DND-41 (cell line): ENCODE measurements at regions not wholly inside any gene's neighbourhood (a gene's known extent, or its start where the extent isn't known, plus 50 kb on each side); places are given as distances from the start of the nearest gene placed in this dataset.

Experiments used
- ATAC-seq: fragments of 200-7000 bp; cut with Tn5 transposase; 3 replicates; pipeline ENCODE4 v1.9.1; 2021; ENCODE audit warnings: low read depth; ENCODE audit not compliant: insufficient read depth
- DNase-seq: peaks from one replicate; pipeline ENCODE4 v3.0.0-alpha.2; 2020
- H2AFZ ChIP-seq: 2 replicates; pipeline ENCODE4 v1.6.0; 2012; ENCODE audit warnings: low read depth, low read length
- H3K27ac ChIP-seq: 2 replicates; pipeline ENCODE4 v1.5.1; 2012; ENCODE audit warnings: low read length, inconsistent platforms
- H3K27me3 ChIP-seq: fragments of 200-600 bp; sonication (generic); 2 replicates; pipeline ENCODE4 v1.6.0; 2012; ENCODE audit warnings: low read length, mild to moderate bottlenecking, inconsistent platforms; ENCODE audit not compliant: insufficient read depth, poor library complexity
- H3K36me3 ChIP-seq: 2 replicates; pipeline ENCODE4 v1.5.1; 2012; ENCODE audit warnings: low read length, inconsistent platforms; ENCODE audit not compliant: insufficient read depth
- H3K4me1 ChIP-seq: 2 replicates; pipeline ENCODE4 v1.5.1; 2012; ENCODE audit warnings: mild to moderate bottlenecking, low read length; ENCODE audit not compliant: insufficient read depth
- H3K4me2 ChIP-seq: 2 replicates; pipeline ENCODE4 v1.6.0; 2012; ENCODE audit warnings: mild to moderate bottlenecking, moderate library complexity, low read length, inconsistent platforms; ENCODE audit not compliant: insufficient read depth
- H3K4me3 ChIP-seq, 2 experiments: fragments of 200-600 bp in 1 of 2; shearing (Covaris generic) in 1 of 2; 2 replicates each; pipeline ENCODE4 v1.5.1; 2012 to 2016; ENCODE audit warnings: inconsistent platforms in 2 of 2, low read length in 2 of 2, mild to moderate bottlenecking in 2 of 2, low read depth in 1 of 2, moderate library complexity in 1 of 2
- H3K79me2 ChIP-seq: 2 replicates; pipeline ENCODE4 v1.6.0; 2012; ENCODE audit warnings: low read length, inconsistent platforms; ENCODE audit not compliant: insufficient read depth
- H3K9ac ChIP-seq: 2 replicates; pipeline ENCODE4 v1.6.0; 2012; ENCODE audit warnings: low read depth, mild to moderate bottlenecking, inconsistent platforms, low read length, moderate library complexity
- H3K9me3 ChIP-seq: 2 replicates; pipeline ENCODE4 v1.5.1; 2012; ENCODE audit warnings: low read length, moderate library complexity, mild to moderate bottlenecking, inconsistent platforms; ENCODE audit not compliant: insufficient read depth, severe bottlenecking
- H4K20me1 ChIP-seq: 2 replicates; pipeline ENCODE4 v1.6.0; 2012; ENCODE audit warnings: low read length; ENCODE audit not compliant: insufficient read depth
- CTCF ChIP-seq: IDR thresholded peaks from 2 replicates; pipeline ENCODE4 v1.5.1; 2012; ENCODE audit warnings: borderline replicate concordance, low read length, moderate library complexity, mild to moderate bottlenecking; ENCODE audit not compliant: poor library complexity, severe bottlenecking; ENCODE audit errors: extremely low read depth
- EZH2 ChIP-seq: IDR thresholded peaks from 3 replicates; pipeline ENCODE4 v1.6.1; 2012; ENCODE audit warnings: borderline replicate concordance, low read depth, mild to moderate bottlenecking, moderate library complexity, low read length, inconsistent platforms; ENCODE audit not compliant: severe bottlenecking

- no peak for ATAC-seq
- TF ChIP-seq CTCF (no peak), EZH2 (no peak)
- Histone ChIP-seq H3K9me3 (no peaks in the 10 kb centered on the region), H3K27me3 (no peaks in the 10 kb centered on the region), H4K20me1 (no peaks in the 10 kb centered on the region), H2AFZ (no peak overlapping the region), H3K27ac (no peak overlapping the region), H3K4me1 (no peaks in the 10 kb centered on the region), H3K79me2 (no peaks in the 10 kb centered on the region), H3K4me3 (no peak overlapping the region), H3K4me2 (no peak overlapping the region), H3K36me3 (no peaks in the 10 kb centered on the region), H3K9ac (no peak overlapping the region)
- no peak for DNase-seq
Measured at GRCh38 chr7:31284106-31284505, 56.4 kb downstream of the NEUROD6 start.

GRCh38 chr7:31271641-31272405 lies 68.7 kb downstream of the NEUROD6 start:
- ATAC-seq (no peak), DNase-seq (no peak)
- Histone ChIP-seq H3K4me2 (no peak overlapping the region), H3K27me3 (no peaks in the 10 kb centered on the region), H3K9me3 (no peaks in the 10 kb centered on the region), H3K9ac (no peak overlapping the region), H3K27ac (no peak overlapping the region), H3K4me1 (no peaks in the 10 kb centered on the region), H3K4me3 (no peak overlapping the region), H2AFZ (no peak overlapping the region), H3K36me3 (no peaks in the 10 kb centered on the region), H3K79me2 (no peaks in the 10 kb centered on the region), H4K20me1 (no peaks in the 10 kb centered on the region)
- TF ChIP-seq EZH2 = no peak
- TF ChIP-seq CTCF = no peak

- Histone ChIP-seq H2AFZ (no peak overlapping the region), H3K36me3 (no peaks in the 10 kb centered on the region), H3K79me2 (no peaks in the 10 kb centered on the region), H3K9me3 (no peaks in the 10 kb centered on the region), H3K27ac (no peak overlapping the region), H3K4me2 (no peak overlapping the region), H3K9ac (no peak overlapping the region), H3K4me3 (no peak overlapping the region), H3K27me3 (no peaks in the 10 kb centered on the region), H4K20me1 (no peaks in the 10 kb centered on the region), H3K4me1 (no peaks in the 10 kb centered on the region)
- DNase-seq (no peak), ATAC-seq (no peak)
- TF ChIP-seq EZH2 (no peak), CTCF (no peak)
Measured at GRCh38 chr7:31267486-31267885, 73.0 kb downstream of the NEUROD6 start.
